Activated CD4-positive, alpha-beta T cell treated with anti-CD3 and anti-CD28 coated beads, Interleukin-10, Interleukin-2, amounts not matched to agents 100 ng/mL and 50 ng/mL, durations not matched to agents 16 hours and 8 hours (primary cell): ENCODE measurements at regions not wholly inside any gene's neighbourhood (a gene's known extent, or its start where the extent isn't known, plus 50 kb on each side); places are given as distances from the start of the nearest gene placed in this dataset.
"Not testable (repeated sequence)": the region's sequence is repeated elsewhere in the genome, so short reads cannot be mapped to it uniquely, and the experiment has no call there.

Source experiments
- DNase-seq: peaks from one replicate; pipeline ENCODE4 v3.0.0-alpha.2; 2020

DNA sequence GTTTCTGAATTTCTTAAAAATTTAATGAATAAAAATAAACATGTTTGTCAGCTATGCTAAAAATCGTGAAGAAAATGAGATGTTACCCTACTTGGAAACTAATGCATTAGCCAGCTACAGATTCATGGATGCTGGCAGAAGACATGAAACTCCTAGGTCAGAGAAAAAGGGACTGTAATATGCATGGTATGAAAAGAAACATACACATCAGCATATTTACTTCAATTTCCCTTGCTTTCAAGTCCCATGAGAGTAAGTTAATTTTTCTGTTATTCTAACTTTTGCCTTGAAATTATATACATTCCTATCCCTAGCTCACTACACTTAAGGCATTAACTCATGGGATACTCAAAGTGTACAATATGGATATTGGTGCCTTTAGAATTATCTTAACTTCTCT, 2041.4 kb upstream of the LRRTM1 start:
- DNase-seq: no peak

DNA sequence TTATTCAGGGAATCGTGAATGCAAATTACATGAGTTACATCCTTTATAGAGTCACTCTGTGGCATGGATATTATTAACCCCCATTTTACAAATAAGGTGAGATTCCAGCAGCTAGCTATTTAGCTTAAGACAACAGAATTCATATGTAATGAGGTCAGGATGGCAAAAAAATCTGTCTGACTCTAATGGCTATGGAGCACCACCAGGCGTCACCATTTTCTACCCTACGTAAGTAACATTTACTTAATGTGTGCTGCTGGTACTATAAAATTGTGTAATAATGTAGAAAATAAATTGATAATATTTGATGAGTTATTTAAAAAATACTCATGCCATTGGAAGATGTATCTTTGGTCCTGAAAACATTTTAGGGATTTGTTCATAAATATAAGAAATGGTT, 2040.1 kb upstream of the LRRTM1 start:
- DNase-seq: no peak

DNA sequence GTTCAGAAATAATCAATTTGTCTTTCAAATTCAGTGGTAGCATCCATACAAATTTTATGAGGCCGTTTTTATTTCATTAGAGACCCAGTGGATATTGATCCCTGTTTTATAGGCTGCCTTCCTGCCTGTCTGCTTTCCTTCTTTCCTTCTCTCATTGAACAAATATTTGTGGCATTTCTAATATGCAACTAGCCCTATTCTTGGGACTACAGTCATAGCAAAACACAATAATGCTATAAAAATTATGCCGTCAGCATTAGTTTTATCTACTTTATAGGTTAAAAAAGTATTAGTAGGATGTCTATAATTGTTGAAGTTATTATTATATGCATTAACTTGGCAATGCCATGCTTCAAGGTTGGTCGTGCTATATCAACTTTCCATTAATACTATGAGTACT, 2037.8 kb upstream of the LRRTM1 start:
- DNase-seq: no peak

DNA sequence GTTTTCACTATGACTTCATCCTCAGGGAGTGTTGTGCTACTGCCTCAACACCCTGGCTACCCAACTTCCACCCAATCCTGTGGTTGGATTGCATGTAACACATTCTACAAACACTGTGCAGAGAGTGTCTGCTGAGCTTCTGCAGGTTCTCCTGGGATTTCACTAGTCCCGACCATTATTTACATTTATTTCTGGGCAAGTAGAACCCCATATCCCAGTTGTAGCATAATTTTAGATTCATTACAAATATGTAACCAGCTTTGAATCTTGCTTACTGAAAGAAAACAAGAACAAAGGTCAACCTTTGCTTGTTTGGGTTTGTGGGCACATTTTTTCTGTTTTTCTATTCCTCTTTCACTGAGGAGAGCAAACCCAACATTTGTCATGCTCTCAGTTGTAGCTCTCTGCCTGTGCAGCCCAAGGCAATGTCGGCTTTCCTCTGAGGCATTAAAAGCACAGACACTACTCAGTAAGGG, 2036.1 kb upstream of the LRRTM1 start:
- no peak for DNase-seq

DNA sequence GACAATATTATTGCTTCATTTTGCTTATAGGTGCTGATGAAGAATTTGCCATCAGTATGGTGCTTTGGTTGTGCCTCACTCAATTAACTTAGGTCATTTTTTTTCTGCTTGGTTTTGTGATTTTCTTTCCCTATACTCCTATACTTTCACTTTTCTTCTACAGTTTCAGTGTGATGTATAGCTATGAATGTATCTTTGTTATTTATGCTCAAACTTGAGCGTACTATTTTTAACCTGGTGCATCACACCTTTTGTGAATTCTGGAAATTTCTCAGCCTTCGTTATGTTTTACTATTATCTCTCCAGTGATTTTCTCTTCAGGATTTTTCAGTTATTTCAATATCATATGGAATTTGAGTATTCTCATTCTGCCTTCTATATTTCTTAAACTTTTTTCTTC, 2035.3 kb upstream of the LRRTM1 start:
- no peak for DNase-seq

DNA sequence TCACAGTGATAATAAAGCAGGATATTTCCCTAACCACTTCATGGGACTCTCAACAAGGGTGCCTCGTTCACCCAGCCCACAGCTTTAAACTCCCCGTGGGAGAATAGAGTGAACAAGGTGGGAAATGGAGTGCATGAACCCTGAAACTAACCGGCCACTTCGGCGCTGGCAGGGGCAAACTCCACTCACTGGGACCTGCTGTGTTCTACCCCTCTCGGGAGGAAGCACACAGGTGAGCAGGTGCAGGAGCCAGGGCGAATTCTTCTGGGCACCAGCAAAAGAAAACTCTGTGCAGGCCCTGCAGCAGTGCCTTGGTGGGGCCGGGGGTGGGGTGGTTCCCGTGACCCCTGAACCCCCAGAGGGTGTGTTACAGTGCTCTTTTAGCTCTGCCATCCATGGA, 2029.1 kb upstream of the LRRTM1 start:
- no peak for DNase-seq

DNA sequence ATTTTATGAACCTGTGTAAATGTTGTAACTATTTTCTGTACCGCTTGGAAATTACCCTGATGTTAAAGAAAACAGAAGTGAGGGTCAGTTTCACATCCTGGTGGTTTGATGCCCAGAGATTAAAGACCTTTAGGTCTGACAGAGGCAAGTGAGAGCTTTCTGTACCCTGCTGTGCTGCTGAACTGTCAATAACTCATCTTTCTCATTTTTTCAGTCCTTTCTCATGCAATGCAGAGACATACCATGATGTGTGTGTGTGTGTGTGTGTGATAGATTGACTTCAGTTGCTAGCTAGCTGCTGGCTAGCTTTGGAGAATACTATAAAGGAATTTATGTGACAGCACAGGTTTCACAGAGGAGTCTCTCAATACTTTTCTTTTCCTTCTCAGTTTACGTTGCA, 2025.6 kb upstream of the LRRTM1 start:
- no peak for DNase-seq

DNA sequence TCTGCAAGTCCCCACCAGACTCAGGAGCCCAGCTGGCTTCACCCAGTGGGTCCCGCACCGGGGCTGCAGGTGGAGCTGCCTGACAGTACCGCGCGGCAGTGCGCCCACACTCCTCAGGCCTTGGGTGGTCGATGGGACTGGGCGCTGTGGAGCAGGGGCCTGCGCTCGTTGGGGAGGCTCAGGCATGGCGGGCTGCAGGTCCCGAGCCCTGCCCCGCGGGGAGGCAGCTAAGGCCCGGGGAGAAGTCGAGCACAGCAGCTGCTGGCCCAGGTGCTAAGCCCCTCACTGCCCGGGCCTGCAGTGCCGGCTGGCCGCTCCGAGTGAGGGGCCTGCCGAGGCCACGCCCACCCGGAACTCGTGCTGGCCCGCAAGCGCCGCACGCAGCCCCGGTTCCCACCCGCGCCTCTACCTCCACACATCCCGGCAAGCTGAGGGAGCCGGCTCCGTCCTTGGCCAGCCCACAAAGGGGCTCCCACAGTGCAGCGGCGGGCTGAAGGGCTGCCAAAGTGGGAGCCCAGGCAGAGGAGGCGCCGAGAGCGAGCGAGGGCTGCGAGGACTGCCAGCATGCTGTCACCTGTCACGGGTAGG, 2021.7 kb upstream of the LRRTM1 start:
- DNase-seq: not testable (repeated sequence)

DNA sequence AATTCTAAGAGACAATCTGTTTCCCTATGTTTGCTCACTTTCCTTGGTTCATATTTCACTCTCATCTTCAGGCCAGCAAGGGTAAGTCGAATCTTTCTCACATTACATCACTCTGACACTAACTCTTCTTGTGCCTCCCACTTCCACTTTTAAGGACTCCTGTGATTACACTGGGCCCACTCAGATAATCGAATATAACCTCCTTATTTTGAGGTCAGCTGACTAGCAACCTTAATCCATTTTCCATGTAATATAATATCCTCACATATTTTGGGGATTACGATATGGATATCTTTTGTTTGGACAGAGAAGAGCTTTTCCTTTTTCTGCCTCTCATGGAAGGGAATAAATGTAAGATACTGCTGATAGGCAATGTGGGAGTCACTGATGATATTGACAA, 2015.7 kb upstream of the LRRTM1 start:
- no peak for DNase-seq

DNA sequence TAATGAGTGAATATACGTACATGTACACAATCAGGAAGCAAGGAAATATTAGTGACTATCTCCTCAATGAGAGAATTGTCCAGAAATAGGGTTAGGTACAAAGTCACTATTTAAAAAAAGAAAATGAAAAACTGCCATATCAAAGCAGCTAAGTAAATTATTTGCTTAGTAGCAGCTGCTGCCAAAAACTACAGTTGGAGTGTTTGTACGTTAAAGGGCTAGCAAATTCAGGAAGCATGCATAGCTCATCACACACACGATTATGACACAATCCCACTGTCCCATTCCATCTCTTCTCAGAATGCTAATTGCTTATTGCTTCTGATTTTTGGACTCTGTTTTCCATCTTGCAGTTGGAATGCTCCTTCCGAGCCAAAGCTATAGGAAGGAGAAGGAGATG, 2012.5 kb upstream of the LRRTM1 start:
- DNase-seq: no peak

DNA sequence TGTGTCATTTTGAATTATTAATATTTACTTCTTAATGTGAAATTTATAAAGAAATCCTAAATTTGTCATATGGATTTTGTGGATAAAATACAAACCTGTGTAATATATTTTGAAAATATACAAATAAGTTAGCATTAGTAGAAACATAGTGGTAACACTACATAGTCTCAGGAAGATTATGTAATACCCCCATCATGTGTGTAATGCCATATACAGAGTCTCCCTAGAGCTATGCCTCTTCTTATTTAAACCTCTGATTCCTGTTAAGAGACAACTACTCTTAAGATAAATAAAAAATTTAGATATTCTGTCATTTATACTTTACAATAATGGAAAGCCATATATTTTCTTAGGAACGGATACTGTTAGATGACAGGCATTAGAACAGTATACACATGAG, 2012.0 kb upstream of the LRRTM1 start:
- DNase-seq: no peak

DNA sequence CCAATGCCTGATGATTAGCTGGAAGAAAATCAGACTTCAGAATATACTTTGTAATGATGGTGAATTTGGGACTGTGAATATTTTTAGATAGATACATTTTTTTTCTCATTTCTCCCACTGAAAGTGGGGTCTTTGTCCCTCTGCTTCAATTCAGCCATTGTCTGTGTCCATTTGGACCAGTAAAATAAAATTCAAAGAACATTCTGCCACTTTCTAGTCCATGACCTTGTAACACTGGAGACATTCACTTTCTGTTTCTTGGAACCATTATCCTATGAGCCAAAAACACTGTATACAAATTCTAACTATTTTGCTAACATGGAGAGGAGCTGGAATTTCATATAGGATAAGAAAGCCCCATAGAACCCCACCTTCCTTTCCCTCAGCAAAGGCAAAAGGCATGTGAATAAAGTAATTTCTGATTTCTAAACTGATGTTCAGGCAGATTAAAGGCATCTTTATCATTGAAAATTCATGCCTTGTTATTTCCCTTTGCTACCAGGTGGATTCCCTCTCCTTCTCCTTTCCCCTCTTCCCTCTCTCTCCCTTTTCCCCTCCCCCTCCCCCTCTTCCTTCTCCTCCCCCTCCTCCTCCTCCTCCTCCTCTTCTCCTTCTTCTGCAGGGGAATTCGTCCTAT, 2010.4 kb upstream of the LRRTM1 start:
- DNase-seq: no peak

DNA sequence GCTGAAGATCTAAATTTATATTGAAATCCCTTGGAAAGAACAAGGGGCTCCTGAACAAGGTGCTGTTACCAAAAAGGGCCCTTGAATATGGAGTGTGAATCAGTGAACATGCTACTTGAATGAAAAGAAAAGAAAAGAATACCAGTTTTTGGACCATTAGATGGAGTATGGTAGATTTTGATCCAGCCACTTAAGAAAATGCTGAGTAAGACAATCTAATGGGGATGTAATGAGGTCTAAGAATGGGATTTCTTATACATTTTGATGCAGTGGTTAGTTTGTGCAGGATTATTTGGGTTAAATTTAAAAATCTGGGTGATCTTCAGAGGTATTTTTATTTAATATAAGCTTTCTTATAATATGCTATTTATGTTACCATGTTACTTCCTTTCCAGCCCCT, 2003.0 kb upstream of the LRRTM1 start:
- DNase-seq: no peak

DNA sequence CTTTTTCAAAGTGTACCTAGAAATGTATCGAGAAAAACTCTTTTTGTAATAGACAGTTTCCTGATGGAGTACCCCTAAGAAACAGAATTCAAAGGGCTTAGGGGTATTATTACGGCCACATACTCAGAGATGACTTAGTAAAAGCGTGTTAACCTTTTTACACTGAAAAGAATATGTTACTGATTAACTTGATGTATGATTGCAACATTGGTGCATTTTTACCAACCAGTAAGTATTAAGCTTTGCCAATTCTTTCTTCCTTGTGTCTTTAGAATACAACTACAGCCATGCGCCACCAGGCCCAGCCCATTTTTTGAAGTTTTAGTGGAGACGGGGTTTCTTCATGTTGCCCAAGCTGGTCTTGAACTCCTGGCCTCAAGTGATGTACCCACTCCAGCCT, 1997.0 kb upstream of the LRRTM1 start:
- DNase-seq: no peak

DNA sequence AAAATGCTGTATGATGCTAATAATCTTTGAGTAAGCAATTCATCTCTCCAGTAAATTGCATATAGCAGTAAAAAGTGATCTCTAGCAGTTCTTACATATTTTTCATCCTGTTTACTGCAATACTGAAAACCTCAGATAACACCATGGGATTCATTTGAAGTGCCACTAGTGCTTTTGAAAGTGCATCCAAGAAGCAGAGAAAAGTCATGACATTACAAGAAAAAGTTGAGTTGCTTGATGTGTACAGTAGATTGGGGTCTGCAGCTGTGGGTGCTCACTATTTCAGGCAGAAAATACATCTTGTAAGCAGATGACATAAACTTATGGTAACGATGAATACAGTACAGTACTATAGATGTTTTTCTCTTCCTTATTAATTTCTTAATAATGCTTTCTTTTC, 1984.9 kb upstream of the LRRTM1 start:
- no peak for DNase-seq

DNA sequence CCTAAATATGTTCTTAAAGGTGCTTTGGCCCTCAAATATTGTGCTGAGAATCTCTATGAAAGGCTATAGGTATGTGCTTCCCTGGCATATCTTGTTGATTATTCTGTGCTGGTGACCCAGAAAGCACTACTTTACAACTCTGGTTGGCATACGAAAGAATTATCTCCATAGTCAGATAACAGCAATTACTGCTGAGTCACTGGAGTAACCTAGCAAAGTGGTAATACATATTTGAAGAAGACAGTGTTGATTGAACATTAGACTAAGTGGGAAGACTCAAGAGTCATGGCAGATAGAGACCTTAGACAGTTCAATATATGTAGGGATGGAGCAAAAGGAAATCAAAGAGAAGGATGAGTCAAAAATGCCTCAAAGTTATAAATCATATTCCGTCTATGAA, 1978.5 kb upstream of the LRRTM1 start:
- no peak for DNase-seq

DNA sequence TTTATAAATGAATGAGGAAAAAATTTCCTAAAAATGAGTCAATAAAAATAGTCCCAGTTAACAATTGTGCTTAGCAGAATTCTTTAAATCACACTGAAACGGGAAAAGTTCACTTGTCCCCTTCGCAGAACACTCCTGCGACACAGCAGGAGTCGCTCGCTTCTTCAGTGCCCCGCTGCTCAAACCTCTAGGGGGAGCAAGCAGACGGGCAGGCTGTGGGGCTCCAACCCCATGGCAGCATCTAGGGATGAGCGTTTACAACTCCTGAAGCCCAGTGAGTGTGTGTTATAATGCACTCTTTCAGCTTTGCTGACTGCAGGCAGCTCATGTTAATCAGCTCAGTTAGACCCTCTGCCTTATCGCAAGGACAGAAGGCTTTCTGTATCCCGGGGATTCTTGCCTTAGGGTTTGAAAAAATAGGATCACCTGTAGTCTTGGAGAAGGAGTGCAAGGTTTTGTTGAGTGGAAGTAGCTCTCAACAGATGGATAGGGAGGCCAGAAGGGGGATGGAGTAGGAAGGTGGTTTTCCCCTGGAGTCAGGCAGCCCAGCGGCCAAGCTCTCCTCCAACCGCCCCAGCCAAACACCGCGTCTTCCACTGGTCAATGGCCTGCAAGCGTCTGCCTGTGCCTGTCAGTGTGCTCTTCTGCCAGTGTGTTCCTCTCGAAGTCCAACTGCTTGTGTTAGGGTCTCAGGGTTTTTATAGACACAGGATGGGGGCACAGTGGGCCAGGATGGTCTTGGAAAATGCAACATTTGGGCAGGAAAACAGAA, 1977.7 kb upstream of the LRRTM1 start:
- DNase-seq: no peak

DNA sequence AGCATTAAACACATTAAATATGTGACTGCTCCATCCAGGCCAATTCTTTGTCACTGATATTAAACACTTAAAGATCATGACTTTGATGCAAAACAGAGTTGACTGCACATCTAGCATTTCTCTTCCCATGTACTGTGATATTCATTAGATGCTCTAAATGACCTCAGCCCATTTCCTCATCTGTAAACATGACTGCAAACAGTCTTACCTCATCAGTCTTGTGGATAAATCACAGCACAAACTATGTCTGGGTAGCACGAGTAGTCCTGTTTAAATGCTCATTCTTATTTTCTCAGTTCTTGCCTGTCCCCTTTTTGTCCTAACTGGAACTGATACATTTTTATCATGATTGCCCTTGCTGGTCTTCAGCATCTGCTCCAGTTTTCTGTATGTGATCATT, 1974.8 kb upstream of the LRRTM1 start:
- DNase-seq: no peak

DNA sequence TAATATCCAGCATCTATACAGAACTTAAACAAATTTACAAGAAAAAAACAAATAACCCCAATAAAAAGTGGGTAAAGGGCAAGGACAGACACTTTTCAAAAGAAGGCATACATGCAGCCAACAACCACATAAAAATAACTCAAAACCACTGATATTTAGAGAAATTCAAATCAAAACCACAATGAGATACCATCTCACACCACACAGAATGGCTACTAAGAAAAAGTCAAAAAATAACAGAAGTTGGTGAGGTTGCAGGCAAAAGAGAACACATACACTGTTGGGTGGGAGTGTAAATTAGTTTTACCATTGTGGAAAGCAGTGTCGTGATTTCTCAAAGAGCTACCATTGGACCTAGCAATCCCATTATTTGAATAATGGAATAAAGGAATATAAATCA, 1973.9 kb upstream of the LRRTM1 start:
- no peak for DNase-seq

DNA sequence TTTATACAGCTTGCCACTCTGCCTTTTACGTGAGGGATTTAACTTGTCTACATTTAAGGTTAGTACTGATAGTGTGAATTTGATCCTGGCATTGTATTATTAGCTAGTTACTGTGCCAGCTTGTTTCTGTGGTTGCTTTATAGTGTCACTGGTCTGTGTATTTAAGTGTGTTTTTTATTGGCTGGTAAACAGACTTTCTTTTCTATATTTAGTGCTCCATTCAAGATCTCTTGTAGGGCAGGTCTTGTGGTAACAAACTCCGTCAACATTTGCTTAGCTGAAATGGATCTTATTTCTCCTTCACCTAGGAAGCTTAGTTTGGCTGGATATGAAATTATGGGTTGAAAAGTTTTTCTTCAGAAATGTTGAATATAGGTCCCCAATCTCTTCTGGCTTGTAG, 1971.0 kb upstream of the LRRTM1 start:
- no peak for DNase-seq

DNA sequence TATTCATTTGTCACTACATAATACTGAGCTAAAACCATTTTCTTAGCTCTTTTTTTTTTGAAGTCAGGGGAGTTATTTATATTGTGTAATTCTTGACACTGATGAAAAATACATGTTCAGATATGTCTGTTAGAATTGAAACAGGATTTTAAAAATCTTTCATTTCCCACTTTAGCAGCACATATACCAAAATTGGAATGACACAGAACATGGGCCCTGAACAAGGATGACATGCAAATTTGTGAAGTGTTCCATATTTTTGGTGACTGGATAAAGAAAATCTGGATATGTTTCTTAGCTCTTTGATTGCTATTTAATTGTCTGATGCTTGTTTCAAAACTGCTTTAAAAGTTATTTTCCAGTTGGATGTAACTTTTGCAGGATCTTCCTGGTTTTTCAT, 1963.9 kb upstream of the LRRTM1 start:
- DNase-seq: no peak

DNA sequence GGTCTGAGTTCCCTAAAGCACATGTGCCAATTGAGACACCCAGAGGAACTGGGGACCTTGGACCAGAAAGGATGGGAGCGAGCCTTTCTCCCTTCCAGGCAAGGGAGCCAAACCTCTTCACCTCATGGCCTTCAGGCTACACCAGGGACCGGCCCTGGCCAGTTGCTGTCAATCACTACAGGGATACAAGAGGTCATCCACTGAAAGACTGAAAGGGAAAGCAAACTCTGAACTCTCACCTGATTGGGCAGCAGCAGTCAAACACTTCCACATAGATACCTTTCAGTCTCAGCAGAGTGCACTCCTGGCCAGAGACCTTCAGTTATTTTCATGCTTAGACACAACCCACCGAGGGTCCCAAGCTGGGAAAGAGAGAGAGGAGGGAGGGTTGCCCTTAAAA, 1956.0 kb upstream of the LRRTM1 start:
- DNase-seq: no peak

DNA sequence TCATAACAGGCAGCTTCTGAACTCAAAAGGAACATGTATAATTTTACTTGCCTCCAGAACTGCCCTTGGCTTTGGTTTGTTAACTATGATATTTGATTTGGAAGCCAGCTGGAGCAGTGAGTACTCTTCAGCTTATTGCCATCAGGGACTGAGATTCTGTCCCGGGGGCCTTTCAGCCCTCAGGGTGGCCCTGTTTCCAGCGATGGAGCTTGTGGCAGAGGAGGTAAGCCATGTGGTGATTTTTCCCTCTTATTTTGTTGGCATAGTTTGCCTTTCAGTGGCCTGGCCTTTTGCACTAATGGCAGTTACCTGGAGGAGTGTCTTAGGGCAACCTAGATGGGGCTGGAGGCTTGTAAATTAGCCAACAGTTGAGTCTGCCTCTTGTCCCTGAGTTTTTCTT, 1955.0 kb upstream of the LRRTM1 start:
- DNase-seq: no peak

DNA sequence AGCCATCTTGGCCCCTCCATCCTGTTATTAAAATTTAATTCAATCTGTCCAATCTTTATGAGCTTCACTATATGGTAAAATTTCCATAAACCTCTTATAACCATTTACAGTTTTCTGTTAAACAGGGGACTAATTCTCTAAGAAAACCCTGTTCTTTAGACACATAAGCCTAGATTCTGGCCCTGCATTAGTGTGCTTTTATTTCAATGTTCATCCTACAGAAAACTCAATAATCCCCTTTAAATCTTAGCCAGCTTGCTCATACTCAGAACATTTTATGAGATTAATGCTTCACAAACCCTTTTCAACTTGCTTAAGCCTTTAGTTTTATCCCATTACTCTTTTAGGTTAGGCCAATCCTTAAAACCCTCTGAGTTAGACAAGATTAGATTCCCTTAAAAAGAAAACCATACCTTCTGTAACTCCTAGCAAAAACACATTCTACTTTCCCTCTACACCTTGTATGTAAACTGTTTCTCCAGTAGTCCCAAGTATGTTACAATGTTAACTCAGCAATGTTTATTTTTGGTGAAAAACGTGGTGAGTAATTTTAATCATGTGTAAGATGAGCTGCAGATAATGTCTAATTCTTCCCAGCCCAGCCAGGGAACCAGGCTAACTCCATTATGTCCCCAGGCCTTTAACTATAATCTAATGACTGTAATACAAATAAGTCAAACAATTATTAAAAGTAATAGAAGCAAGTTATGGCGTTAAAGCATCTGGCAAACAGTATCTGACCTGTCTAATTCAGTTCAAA, 1953.4 kb upstream of the LRRTM1 start:
- DNase-seq: no peak
